Mucosa of descending colon (tissue), 3 donors: ENCODE measurements at regions not wholly inside any gene's neighbourhood (a gene's known extent, or its start where the extent isn't known, plus 50 kb on each side); places are given as distances from the start of the nearest gene placed in this dataset.

Source experiments
- ATAC-seq: fragments of 200-7000 bp; cut with Tn5 transposase; one replicate; pipeline ENCODE4 v1.9.1; 2020; ENCODE audit warnings: mild to moderate bottlenecking, moderate library complexity
- DNase-seq, 3 donors: peaks; one replicate each; pipeline ENCODE4 v3.0.0-alpha.2; 2020
- H3K36me3 ChIP-seq: fragments of 200-600 bp; one replicate; pipeline ENCODE4 v1.8.0; 2021; ENCODE audit warnings: low read depth, mild to moderate bottlenecking
- H3K4me1 ChIP-seq: fragments of 200-600 bp; one replicate; pipeline ENCODE4 v1.8.0; 2021; ENCODE audit warnings: low read depth, mild to moderate bottlenecking
- H3K4me3 ChIP-seq: fragments of 200-600 bp; one replicate; pipeline ENCODE4 v1.8.0; 2021; ENCODE audit warnings: mild to moderate bottlenecking
- H3K9me3 ChIP-seq: fragments of 200-600 bp; one replicate; pipeline ENCODE4 v1.8.0; 2021; ENCODE audit warnings: mild to moderate bottlenecking
- intact Hi-C, 2 donors: fragments of 100-400 bp; cut with DNase I in 1 of 2; cut with micrococcal nuclease in 1 of 2; formaldehyde crosslinking; loops; one replicate each; pipeline versions ENCODE4 v1.11.0 to v1.11.1; 2022; cut with DNase I, micrococcal nuclease
- TF ChIP-seq, protein P1 (sequence below): fragments of 200-600 bp; IDR thresholded peaks from one replicate; pipeline ENCODE4 v1.8.0; 2022; ENCODE audit warnings: antibody characterized with exemption, mild to moderate bottlenecking
- donor health status: DM: no; HTN: no; CAD: no; lungs with moderate emphysema.
- donor health status: DM: no; HTN: no; CAD: no.
- donor health status: DM: no; HTN: yes; CAD: no.

DNA sequence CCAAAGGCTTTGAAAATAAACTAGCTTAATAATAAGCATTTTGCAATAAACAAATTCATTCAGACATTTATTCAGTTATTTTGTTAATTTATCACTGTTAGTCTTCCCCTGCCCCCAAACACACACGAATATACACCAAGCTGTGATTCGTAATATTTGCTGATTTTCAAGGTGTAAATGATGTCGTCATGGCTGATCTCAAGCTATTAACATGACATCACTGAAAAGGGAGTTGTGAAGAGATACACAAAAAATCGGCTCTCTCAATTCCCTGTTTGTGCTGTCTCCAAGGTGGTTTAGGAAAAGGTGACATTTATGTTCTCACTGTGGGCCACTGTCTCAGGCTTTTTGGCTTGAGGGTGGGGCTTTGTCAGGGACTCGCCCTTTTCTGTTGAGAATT lies 413.3 kb downstream of the CDH9 start:
- DNase-seq: no peak
- no peak overlapping the region for H3K4me3 ChIP-seq
- H3K4me1 ChIP-seq: no peaks in the 10 kb centered on the region
- H3K36me3 ChIP-seq: no peaks in the 10 kb centered on the region
- no peak for ATAC-seq
- TF ChIP-seq, protein P1, sequence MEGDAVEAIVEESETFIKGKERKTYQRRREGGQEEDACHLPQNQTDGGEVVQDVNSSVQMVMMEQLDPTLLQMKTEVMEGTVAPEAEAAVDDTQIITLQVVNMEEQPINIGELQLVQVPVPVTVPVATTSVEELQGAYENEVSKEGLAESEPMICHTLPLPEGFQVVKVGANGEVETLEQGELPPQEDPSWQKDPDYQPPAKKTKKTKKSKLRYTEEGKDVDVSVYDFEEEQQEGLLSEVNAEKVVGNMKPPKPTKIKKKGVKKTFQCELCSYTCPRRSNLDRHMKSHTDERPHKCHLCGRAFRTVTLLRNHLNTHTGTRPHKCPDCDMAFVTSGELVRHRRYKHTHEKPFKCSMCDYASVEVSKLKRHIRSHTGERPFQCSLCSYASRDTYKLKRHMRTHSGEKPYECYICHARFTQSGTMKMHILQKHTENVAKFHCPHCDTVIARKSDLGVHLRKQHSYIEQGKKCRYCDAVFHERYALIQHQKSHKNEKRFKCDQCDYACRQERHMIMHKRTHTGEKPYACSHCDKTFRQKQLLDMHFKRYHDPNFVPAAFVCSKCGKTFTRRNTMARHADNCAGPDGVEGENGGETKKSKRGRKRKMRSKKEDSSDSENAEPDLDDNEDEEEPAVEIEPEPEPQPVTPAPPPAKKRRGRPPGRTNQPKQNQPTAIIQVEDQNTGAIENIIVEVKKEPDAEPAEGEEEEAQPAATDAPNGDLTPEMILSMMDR: no peak
- H3K9me3 ChIP-seq: peaks cover 31% of the 10 kb centered on the region
- intact Hi-C loops: no loop called here

DNA sequence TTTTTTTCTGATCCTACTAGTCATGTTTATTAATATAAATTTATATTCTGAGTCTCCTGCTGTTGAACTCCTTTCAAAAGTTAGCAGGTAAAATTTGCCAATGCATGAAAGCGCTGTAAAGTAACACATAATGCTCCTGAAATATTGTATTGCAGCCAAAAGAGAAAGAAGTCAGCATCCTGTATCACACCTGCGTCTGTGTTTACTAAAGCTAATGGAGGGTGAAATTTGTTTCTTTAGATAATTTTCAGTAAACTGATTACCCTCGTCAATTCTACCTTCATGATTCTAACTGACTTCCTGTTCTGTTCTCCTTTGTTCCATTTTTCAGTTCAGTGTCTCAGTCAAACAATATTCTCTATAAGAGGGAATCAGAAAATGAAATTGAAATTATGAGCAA lies 415.4 kb downstream of the CDH9 start:
- TF ChIP-seq, protein P1: no peak
- no peaks in the 10 kb centered on the region for H3K36me3 ChIP-seq
- intact Hi-C loops: no loop called here
- no peak for DNase-seq
- H3K9me3 ChIP-seq: peaks cover 25% of the 10 kb centered on the region
- H3K4me3 ChIP-seq: no peak overlapping the region
- no peak for ATAC-seq
- H3K4me1 ChIP-seq: no peaks in the 10 kb centered on the region

DNA sequence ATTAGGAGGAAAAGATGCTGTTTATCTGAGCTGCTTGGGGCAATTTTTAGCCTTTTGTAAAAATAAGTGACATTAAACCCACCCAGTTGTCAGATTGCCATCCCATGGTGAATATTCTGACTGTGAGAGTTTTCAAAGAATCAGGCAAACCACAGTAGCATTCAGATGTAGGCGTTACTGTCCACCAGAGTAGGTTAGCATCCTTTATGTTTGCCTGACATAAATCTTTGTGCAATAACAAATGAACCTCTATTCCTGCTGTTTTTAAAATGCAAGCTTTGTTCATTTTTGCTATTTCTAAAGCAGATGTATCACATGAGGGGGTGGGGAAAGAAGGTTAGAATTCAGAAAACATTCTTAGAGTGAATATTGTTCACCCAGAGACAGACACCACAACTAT lies 427.8 kb downstream of the CDH9 start:
- Histone ChIP-seq H3K4me3 (no peak overlapping the region), H3K36me3 (no peaks in the 10 kb centered on the region), H3K4me1 (no peaks in the 10 kb centered on the region), H3K9me3 (peaks cover 29% of the 10 kb centered on the region)
- intact Hi-C loops: no loop called here
- TF ChIP-seq, protein P1: no peak
- no peak for ATAC-seq
- no peak for DNase-seq

DNA sequence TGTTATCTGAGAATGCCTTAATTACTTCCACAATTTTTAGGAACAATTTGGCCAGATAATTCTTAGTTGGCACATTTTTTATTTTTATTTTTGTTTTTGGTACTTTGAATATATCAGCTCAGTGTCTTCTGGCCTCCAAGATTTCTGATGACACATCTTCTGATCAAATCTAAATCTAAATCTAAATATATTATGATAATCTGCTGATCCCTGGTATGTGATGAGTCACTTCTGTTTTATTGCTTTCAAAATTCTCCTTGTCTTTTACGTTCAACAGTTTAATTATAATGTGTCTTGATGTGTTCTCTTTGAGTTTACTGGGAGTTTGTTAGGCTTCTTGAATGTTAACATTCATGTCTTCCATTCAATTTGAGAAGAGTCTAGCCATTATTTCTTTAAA lies 436.8 kb downstream of the CDH9 start:
- intact Hi-C loops: no loop called here
- peaks cover 14% of the 10 kb centered on the region for H3K9me3 ChIP-seq
- no peak for DNase-seq

DNA sequence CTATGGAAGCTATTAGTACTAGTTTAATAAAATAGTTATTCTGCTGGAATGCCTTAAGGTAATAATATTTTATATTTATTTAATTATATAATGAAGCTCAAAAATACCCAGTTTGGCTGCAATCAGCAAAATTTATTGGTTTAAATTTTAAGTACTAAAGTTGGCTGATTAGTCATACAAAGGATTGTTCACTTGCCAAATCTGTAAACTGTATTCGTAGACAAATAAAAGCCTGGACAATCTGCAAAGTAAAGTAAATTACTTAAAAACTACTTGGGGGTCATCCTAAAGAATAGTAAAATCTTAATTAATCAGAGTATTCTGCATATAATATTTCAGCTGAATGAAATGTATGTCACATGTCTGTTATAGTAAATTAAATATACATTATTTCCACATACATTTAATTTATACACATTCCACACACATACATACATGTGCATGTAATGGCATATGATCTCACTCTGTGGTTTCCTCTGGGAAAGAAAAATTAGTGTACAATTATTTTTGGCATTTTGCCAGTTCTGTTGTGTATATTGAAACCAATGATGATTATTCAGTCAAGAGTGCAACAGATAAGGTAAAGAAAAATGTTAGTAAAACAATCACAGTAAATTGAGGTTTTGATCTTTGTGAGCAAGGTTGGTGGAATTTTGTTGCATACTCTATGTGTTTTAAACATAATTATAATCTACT lies 455.9 kb downstream of the CDH9 start:
- no peaks in the 10 kb centered on the region for H3K4me1 ChIP-seq
- intact Hi-C loops: no loop called here
- peaks cover 54% of the 10 kb centered on the region for H3K9me3 ChIP-seq
- DNase-seq (no peak), ATAC-seq (no peak)
- TF ChIP-seq, protein P1: no peak
- H3K36me3 ChIP-seq: no peaks in the 10 kb centered on the region
- no peak overlapping the region for H3K4me3 ChIP-seq

More for the DNA sequence above, 436.8 kb downstream of the CDH9 start:
- TF ChIP-seq, protein P1: no peak
- H3K4me3 ChIP-seq: no peak overlapping the region
- H3K36me3 ChIP-seq: no peaks in the 10 kb centered on the region
- H3K4me1 ChIP-seq: no peaks in the 10 kb centered on the region
- ATAC-seq: no peak

DNA sequence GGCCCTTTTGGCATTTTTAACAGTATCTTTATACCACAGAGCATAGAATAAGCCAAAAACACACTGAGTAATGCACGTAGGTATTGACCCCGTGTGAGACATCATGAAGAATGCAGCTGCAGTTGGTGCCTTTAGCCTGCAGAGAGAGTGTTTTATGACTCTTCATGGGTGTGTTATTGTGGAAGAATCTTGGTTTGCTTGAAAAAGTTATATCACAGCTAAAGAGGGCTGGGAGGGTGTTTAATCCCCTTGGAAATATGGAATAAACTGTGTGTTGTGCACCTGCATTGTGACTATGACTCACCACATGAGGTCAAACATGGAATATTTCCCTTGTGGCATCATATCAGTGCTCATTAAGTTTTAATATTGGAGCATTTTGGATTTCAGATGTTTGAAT lies 458.7 kb downstream of the CDH9 start:
- ATAC-seq: no peak
- H3K36me3 ChIP-seq: no peaks in the 10 kb centered on the region
- TF ChIP-seq, protein P1: no peak
- intact Hi-C loops: no loop called here
- no peaks in the 10 kb centered on the region for H3K4me1 ChIP-seq
- H3K9me3 ChIP-seq: peaks cover 48% of the 10 kb centered on the region
- no peak overlapping the region for H3K4me3 ChIP-seq
- DNase-seq: no peak
